Liver (tissue), 7 donors: ENCODE measurements at regions not wholly inside any gene's neighbourhood (a gene's known extent, or its start where the extent isn't known, plus 50 kb on each side); places are given as distances from the start of the nearest gene placed in this dataset.

Experiments used
- DNase-seq: peaks from one replicate; pipeline ENCODE4 v3.0.0-alpha.2; 2017; ENCODE audit warnings: low spot score
- H3K27ac ChIP-seq, 2 donors: one replicate each; pipeline ENCODE4 v1.7.0; 2013; ENCODE audit warnings: inconsistent platforms in 2 of 2, low read length in 2 of 2, control low read depth in 1 of 2, low read depth in 1 of 2, mild to moderate bottlenecking in 1 of 2
- H3K27me3 ChIP-seq, 4 donors: one replicate each; pipeline versions ENCODE4 v1.6.1 to v1.7.0; 2013; ENCODE audit warnings: low read length in 3 of 4, inconsistent platforms in 1 of 4, mild to moderate bottlenecking in 1 of 4, moderate library complexity in 1 of 4; ENCODE audit not compliant: control insufficient read depth in 4 of 4, insufficient read depth in 4 of 4
- H3K36me3 ChIP-seq, 4 donors: one replicate each; pipeline versions ENCODE4 v1.6.1 to v1.7.0; 2013; ENCODE audit warnings: low read length in 3 of 4, mild to moderate bottlenecking in 3 of 4, low read depth in 1 of 4, moderate library complexity in 1 of 4; ENCODE audit not compliant: control insufficient read depth in 4 of 4, insufficient read depth in 3 of 4
- H3K4me1 ChIP-seq, 4 donors: one replicate each; pipeline versions ENCODE4 v1.6.1 to v1.7.0; 2013; ENCODE audit warnings: low read length in 3 of 4, mild to moderate bottlenecking in 3 of 4, moderate library complexity in 1 of 4; ENCODE audit not compliant: control insufficient read depth in 4 of 4, insufficient read depth in 4 of 4
- H3K4me3 ChIP-seq, 3 donors: one replicate each; pipeline versions ENCODE4 v1.6.1 to v1.7.0; 2013; ENCODE audit warnings: low read length in 3 of 3, control low read depth in 1 of 3, low read depth in 1 of 3, mild to moderate bottlenecking in 1 of 3
- H3K9ac ChIP-seq, 2 donors: one replicate each; pipeline ENCODE4 v1.7.0; 2013; ENCODE audit warnings: low read length in 2 of 2, mild to moderate bottlenecking in 2 of 2, moderate library complexity in 2 of 2, control low read depth in 1 of 2, low read depth in 1 of 2
- H3K9me3 ChIP-seq, 4 donors: one replicate each; pipeline versions ENCODE4 v1.6.1 to v1.7.0; 2013; ENCODE audit warnings: low read length in 3 of 4; ENCODE audit not compliant: control insufficient read depth in 4 of 4
- ATF3 ChIP-seq: IDR thresholded peaks from 2 replicates; pipeline ENCODE4 v1.6.1; 2016; ENCODE audit warnings: antibody characterized with exemption
- EGR1 ChIP-seq, 2 donors: IDR thresholded peaks; 2 replicates each; pipeline ENCODE4 v1.6.1; 2016 to 2018; ENCODE audit warnings: antibody characterized with exemption in 2 of 2, low read depth in 2 of 2
- FOXA1 ChIP-seq: IDR thresholded peaks from 2 replicates; pipeline ENCODE4 v1.6.1; 2016; ENCODE audit warnings: antibody characterized with exemption
- FOXA2 ChIP-seq: IDR thresholded peaks from 2 replicates; pipeline ENCODE4 v1.6.1; 2016; ENCODE audit warnings: antibody characterized with exemption
- GABPA ChIP-seq, 2 donors: IDR thresholded peaks in 1 of 2; conservative IDR thresholded peaks in 1 of 2; 2 replicates each; pipeline ENCODE4 v1.6.1; 2016; ENCODE audit warnings: antibody characterized with exemption in 2 of 2, mild to moderate bottlenecking in 1 of 2, moderate library complexity in 1 of 2
- HNF4A ChIP-seq, 2 donors: conservative IDR thresholded peaks; 2 replicates each; pipeline ENCODE4 v1.6.1; 2016; ENCODE audit warnings: antibody characterized with exemption in 2 of 2, mild to moderate bottlenecking in 2 of 2
- HNF4G ChIP-seq: IDR thresholded peaks from 2 replicates; pipeline ENCODE4 v1.6.1; 2016; ENCODE audit warnings: antibody characterized with exemption
- JUND ChIP-seq, 2 donors: IDR thresholded peaks; 2 replicates each; pipeline ENCODE4 v1.6.1; 2016; ENCODE audit warnings: antibody characterized with exemption in 2 of 2
- MAX ChIP-seq: IDR thresholded peaks from 2 replicates; pipeline ENCODE4 v1.6.1; 2016; ENCODE audit warnings: antibody characterized with exemption
- NR2F2 ChIP-seq: IDR thresholded peaks from 2 replicates; pipeline ENCODE4 v1.6.1; 2016; ENCODE audit warnings: antibody characterized with exemption
- RAD21 ChIP-seq, 2 donors: IDR thresholded peaks; 2 replicates each; pipeline ENCODE4 v1.6.1; 2016; ENCODE audit warnings: antibody characterized with exemption in 2 of 2, mild to moderate bottlenecking in 2 of 2
- REST ChIP-seq: IDR thresholded peaks from 2 replicates; pipeline ENCODE4 v1.6.1; 2016; ENCODE audit warnings: antibody characterized with exemption, mild to moderate bottlenecking
- RXRA ChIP-seq, 2 donors: IDR thresholded peaks; 2 replicates each; pipeline ENCODE4 v1.6.1; 2017 to 2018; ENCODE audit warnings: antibody characterized with exemption in 2 of 2, mild to moderate bottlenecking in 1 of 2
- SP1 ChIP-seq: IDR thresholded peaks from 2 replicates; pipeline ENCODE4 v1.6.1; 2018; ENCODE audit warnings: antibody characterized with exemption, mild to moderate bottlenecking
- TAF1 ChIP-seq: conservative IDR thresholded peaks from 2 replicates; pipeline ENCODE4 v1.6.1; 2016; ENCODE audit warnings: antibody characterized with exemption, mild to moderate bottlenecking
- YY1 ChIP-seq: IDR thresholded peaks from 2 replicates; pipeline ENCODE4 v1.6.1; 2016; ENCODE audit warnings: antibody characterized with exemption, mild to moderate bottlenecking
- ZBTB33 ChIP-seq: IDR thresholded peaks from 2 replicates; pipeline ENCODE4 v1.6.1; 2016; ENCODE audit warnings: antibody characterized with exemption
- WGBS: extraction: QIAGEN DNeasy Blood & Tissue Kit; methylation state at CpG from one replicate; pipeline ENCODE4 v1.1.7; 2013; 5-methylcytosine and 5-hydroxymethylcytosine counted together
- donor health status: healthy.
- donor health status: healthy.
- donor health status: healthy.
- donor health status: healthy.

- H3K27ac ChIP-seq, result no peak overlapping the region
- H3K27me3 ChIP-seq, result no peaks in the 10 kb centered on the region
- H3K4me1 ChIP-seq, result peaks cover 4 to 9% (median 5%) of the 10 kb centered on the region in 4 donors
- TF ChIP-seq NR2F2 (no peak), FOXA2 (no peak), ZBTB33 (no peak), HNF4A (conservative IDR thresholded peaks at IDR 0.05) (no peak), ATF3 (no peak), MAX (no peak)
- 83% methylated on average over 1 of the region's 1 CpG for WGBS
- H3K36me3 ChIP-seq, result no peaks in the 10 kb centered on the region
- H3K4me3 ChIP-seq, result no peak overlapping the region
- no peak for DNase-seq
- H3K9ac ChIP-seq, result no peak overlapping the region
- no peaks in the 10 kb centered on the region for H3K9me3 ChIP-seq
Measured at GRCh38 chr1:172956871-172957270, 93.9 kb downstream of the TNFSF18 start.

GRCh38 chr1:172957491-172957890, 93.2 kb downstream of the TNFSF18 start:
- Histone ChIP-seq H3K9me3 (no peaks in the 10 kb centered on the region), H3K27ac (no peak overlapping the region), H3K27me3 (no peaks in the 10 kb centered on the region), H3K4me3 (no peak overlapping the region), H3K36me3 (no peaks in the 10 kb centered on the region), H3K9ac (no peak overlapping the region), H3K4me1 (peaks cover 4 to 9% (median 5%) of the 10 kb centered on the region in 4 donors)
- TF ChIP-seq FOXA1, result no peak
- no peak for DNase-seq

- TF ChIP-seq NR2F2 (no peak), EGR1 (IDR thresholded peaks at IDR 0.05; ENCODE audit: low read depth in 2 of 2) (no peak), JUND (IDR thresholded peaks at IDR 0.05) (no peak), REST (no peak), HNF4G (no peak), HNF4A (conservative IDR thresholded peaks at IDR 0.05) (no peak), MAX (no peak), FOXA1 (no peak), TAF1 (no peak), ZBTB33 (no peak), YY1 (no peak), GABPA (IDR thresholded peaks at IDR 0.05 in 1 of 2, conservative IDR thresholded peaks at IDR 0.05 in 1 of 2) (no peak), ATF3 (no peak), SP1 (no peak), RAD21 (IDR thresholded peaks at IDR 0.05) (no peak), RXRA (IDR thresholded peaks at IDR 0.05) (no peak), FOXA2 (no peak)
- no peaks in the 10 kb centered on the region for H3K27me3 ChIP-seq
- H3K36me3 ChIP-seq, result no peaks in the 10 kb centered on the region
- H3K9ac ChIP-seq, result no peak overlapping the region
- peaks cover 4 to 9% (median 5%) of the 10 kb centered on the region in 4 donors for H3K4me1 ChIP-seq
- no peak overlapping the region for H3K27ac ChIP-seq
- H3K4me3 ChIP-seq, result no peak overlapping the region
- no peak for DNase-seq
- H3K9me3 ChIP-seq, result no peaks in the 10 kb centered on the region
- WGBS, result 87% methylated on average over 2 of the region's 2 CpGs
Measured at GRCh38 chr1:172959571-172959970, 91.2 kb downstream of the TNFSF18 start.
